HK-2 (cell line): ENCODE measurements at regions not wholly inside any gene's neighbourhood (a gene's known extent, or its start where the extent isn't known, plus 50 kb on each side); places are given as distances from the start of the nearest gene placed in this dataset.
"Not testable (repeated sequence)": the region's sequence is repeated elsewhere in the genome, so short reads cannot be mapped to it uniquely, and the experiment has no call there.

Source experiments
- DNase-seq: peaks from one replicate; pipeline ENCODE4 v3.0.0-alpha.2; 2018; ENCODE audit not compliant: unreplicated experiment

DNA sequence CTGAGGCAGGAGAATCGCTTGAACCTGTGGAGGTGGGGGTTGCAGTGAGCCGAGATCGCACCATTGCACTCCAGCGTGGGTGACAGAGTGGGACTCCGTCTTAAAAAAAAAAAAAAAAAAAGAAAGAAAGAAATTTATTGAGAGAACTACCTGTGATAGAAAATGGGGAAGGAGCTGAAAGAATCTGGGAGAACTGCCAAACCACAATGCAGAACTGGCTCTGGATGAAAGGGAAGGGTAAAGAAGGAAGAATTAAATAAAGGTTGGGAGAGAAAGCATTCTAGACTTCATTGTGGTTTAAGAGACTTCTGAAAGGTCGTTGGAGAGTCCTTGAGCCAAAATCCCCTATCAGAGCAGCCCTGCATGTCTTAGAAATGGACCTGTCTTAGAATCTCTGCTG lies 567.9 kb upstream of the HTR2C start:
- no peak for DNase-seq

DNA sequence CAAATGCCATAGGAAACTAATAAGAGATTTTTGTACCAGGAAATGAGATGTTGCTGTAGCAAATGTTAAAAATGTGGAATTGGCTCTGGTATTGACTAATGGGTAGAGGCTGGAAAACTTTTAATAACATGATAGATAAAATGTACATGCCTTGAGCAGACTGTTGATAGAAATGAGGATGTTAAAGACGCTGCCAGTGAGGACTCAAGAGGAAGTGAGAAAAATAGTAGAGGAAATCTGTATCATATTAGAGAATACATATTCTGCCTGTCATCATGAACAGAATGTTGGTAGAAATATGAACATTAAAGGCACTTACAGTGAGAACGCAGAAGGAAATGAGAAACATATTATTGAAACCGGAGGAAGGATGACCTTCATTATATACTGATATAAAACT lies 577.2 kb upstream of the HTR2C start:
- DNase-seq, result no peak

DNA sequence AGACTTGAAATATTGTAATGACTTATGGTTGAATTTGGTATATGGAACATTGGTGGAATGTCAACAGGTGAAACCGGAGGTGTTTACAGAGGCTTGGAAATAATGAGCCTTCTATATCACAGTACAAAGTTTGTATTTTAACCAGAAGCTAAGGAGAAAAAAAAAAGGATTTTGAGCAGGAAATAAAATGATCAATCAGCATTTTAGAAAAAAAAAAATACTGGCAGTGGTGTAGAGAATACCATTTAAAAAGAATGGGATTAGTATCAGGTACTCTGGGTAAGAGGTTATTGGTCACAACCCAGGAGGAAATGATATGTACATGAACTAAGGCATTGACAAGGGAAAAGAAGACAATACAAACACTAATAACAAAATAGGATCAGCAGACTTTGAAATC lies 587.1 kb upstream of the HTR2C start:
- no peak for DNase-seq

DNA sequence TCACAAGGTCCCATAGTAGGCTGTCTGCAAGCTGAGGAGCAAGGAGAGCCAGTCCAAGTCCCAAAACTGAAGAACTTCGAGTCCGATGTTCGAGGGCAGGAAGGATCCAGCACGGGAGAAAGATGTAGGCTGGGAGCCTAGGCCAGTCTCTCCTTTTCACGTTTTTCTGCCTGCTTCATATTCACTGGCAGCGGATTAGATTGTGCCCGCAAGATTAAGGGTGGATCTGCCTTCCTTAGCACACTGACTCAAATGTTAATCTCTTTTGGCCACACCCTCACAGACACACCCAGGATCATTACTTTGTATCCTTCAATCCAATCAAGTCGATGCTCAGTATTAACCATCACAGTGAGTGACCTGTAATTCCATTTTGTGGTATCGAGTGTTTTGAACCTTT lies 592.2 kb upstream of the HTR2C start:
- DNase-seq, result not testable (repeated sequence)

DNA sequence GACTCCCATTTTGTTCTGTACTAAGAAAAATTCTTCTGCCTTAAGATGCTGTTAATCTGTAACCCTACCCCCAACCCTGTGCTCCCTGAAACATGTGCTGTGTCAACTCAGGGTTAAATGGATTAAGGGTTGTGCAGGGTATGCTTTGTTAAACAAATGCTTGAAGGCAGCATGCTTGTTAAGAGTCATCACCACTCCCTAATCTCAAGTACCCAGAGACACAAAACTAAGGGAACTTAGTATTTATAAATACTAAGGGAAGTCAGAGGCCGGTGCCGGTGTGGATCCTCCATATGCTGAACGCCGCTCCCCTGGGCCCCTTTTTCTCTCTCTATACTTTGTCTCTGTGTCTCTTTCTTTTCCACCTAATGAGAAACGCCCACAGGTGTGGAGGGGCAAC lies 593.2 kb upstream of the HTR2C start:
- not testable (repeated sequence) for DNase-seq

DNA sequence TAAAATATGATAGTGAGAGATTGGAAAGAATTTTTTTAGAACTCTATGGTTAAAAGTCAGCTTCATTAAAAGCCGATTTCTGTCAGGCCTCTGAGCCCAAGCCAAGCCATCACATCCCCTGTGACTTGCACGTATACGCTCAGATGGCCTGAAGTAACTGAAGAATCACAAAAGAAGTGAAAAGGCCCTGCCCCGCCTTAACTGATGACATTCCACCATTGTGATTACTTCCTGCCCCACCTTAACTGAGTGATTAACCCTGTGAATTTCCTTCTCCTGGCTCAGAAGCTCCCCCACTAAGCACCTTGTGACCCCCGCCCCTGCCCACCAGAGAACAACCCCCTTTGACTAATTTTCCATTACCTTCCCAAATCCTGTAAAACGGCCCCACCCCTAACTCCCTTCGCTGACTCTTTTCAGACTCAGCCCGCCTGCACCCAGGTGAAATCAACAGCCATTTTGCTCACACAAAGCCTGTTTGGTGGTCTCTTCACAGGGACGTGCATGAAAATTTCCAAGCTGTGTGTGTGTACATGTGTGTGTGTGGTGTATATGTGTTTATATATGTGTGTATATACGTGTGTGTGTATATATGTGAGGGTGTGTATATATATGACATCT lies 595.5 kb upstream of the HTR2C start:
- DNase-seq, result not testable (repeated sequence)

DNA sequence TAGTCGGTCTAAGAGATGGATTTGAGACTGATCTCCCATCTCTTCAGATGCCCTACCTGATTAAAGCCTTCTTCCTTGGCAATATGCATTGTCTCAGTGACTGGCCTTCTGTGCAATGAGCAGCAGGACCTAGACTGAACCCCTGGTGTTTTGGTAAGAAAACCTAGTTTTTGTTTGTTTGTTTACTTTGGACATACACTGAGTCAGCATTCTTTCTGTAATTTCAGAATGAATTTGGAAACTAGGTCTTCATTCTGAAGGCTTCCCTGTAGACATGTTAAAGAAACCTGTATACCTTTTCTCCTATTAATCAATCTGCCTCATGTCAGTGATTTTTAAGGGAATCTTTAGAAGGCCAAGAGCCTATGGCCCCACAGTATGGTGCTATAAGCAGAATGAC lies 597.5 kb upstream of the HTR2C start:
- DNase-seq, result no peak

DNA sequence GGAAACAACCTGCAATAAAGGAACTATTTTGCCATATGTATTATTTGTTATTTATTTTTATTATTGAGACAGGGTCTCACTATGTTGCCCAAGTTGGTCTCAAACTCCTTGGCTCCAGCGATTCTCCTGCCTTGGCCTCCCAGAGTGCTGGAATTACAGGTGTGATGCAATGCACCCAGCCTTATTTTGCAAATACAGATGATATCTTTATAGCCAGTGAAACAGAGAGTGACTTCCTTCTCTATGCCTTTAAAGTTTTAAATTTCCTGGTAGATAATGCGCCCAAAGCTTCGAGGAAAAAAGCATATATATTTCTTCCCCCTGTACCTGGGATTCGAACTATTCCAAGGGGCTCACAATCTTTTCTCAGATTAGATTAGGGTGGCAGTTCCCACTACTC lies 601.1 kb upstream of the HTR2C start:
- no peak for DNase-seq

DNA sequence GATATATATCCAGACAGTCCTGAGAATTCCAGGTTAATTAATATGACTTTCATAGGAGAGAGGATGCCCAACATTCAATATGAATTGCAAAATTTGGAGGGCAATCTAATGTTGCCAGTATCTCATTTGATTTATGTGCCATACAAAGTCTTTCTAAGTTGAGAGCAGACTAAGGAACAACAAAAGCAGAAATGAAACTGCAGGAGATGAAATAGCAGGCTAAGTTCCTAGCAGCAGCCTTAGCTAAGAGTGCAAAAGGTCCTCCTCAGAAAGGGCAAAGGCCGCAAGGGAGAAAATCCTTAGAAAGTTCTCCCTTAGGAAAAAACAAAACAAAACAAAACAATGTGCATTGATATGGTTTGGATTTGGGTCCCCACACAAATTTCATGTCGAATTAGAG lies 602.9 kb upstream of the HTR2C start:
- DNase-seq, result no peak

DNA sequence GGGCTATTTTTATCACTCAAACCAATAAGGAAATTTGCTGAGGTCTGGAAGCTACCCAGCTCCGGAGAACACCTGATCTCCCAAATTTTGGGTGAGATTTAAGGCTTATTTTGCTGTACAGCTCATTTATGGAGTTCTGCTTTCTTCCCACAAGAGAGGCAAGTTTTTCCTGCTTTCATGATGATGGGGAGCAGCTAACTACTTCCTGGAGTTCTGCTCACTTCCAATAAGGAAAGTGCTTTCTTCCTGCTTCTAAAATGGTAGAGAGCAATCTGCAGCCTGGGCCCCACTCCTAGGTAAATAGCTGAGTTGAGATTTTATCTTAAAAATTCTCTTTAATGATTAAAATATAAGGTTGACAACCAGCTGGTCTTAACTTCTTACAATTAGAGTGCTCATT lies 606.0 kb upstream of the HTR2C start:
- DNase-seq, result no peak

DNA sequence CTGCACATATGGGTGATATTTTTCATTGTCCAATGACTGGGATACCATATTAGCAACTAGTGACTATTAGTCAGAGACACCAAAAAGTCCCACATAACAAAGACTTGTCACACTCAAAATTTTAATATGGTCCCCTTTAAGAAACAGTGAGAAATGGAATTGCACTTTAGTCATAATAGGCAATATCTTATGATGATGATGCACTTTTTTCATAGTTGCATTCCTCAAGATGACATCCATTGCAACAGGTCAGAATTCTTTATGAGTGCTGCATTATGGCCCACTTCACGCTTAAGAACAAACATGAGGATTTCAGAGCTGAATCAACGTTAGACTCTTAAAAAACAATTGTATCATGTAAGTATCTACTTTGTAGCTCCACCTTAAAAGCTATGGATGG lies 608.4 kb upstream of the HTR2C start:
- DNase-seq, result no peak

DNA sequence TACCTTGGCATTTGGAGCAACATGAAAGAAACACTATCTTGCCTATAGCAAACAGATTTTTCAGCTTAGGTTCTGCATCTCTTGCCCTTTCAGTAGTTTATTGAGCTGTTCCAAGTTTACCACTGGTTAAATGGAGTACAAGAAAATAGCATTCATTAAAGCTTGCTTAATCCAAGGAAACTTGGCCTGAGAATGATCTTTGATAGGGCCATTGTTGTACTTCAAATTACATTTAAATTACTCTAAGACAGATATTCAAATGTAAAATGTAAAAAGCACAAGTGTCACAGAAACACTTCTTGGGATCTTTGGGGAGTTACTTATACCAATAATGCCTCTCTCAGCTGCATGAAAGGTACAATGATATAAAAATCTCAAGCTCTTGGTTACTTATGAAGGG lies 609.0 kb upstream of the HTR2C start:
- DNase-seq, result no peak

DNA sequence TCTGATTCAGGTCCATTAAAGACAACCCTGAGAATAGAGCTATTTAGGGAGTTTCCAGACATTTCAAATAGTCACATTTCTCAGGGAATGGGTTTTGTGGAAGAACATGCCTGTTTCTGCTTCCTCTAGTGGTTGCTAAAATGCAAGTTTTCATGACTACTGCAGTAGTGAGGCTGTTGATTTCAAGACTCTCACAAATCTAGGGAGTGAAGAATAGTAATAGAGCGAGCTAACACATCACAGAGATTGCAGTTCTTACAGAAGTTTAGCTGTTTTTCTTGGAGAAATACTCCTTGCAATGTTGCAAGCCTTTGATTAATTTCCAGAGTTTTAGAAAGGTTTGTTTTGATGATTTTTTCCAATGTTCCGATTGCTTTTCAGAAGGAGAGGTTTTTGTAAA lies 610.2 kb upstream of the HTR2C start:
- DNase-seq, result no peak

DNA sequence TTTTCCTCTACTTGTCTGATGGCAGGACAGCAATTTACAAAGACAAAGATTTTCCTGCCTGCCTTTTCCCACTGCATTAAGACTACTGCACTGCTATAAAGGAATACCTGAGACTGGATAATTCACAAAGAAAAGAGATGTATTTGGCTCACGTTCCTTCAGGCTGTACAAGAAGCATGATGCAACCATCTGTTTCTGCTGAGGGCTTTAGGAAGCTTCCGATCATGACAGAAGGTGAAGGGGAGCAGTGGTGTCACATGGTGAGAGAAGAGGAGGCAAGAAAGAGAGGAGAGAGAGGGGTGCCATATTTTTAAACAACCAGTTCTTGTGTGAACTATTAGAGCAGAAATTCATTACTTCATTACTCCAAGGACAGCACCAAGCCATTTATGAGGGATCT lies 617.1 kb upstream of the HTR2C start:
- DNase-seq, result no peak

DNA sequence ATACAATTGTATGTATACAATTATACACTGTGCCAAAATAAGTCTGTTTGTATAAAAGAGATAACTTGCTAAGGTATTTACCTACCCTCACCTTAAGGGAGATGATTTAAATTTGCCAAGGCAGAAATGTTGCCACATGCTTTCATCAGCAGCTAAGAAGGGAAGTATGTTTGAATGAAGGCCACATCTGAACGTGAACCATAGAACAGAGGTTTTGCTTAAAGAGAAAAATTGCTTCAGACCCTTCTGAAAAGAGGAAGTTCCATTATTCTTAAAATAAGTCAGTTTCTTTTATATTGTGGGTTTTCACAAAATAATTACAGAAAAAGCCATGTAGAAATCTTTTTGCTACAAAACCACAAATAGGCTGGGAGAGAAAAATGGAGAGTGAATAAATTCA lies 621.5 kb upstream of the HTR2C start:
- no peak for DNase-seq

DNA sequence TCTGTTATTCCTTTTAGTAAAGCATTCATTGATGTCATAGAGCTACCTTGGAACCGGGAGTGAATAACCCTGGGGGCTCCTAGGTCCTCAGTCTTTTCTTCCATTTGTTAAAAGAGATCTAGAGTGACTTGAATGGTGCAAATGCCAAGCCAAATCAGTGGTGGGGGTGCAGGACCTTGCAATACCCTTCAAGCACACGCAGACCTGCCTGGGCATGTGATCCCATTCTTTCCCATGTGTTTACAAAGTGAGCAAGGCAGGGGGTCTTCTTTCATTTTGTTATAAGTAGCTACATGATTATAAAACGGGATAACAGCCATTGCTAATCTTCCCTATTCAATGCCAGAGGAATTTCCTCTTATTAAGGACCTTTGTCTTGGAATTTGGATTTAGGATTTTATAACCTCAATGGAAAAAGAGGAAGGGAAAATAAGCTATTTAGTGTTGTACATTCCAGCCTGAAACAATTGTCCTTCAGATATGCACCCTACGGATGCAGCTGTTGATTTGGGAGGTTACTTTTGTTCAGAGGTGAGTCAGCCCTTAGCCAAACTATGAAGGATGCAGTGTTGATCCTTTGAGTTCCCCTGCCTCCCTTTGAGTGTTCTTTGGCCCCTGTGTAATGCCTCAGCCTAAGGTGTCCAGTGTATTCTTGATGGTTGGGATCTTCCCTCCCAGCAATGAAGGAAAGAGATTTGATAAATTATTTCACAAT lies 623.8 kb upstream of the HTR2C start:
- no peak for DNase-seq

DNA sequence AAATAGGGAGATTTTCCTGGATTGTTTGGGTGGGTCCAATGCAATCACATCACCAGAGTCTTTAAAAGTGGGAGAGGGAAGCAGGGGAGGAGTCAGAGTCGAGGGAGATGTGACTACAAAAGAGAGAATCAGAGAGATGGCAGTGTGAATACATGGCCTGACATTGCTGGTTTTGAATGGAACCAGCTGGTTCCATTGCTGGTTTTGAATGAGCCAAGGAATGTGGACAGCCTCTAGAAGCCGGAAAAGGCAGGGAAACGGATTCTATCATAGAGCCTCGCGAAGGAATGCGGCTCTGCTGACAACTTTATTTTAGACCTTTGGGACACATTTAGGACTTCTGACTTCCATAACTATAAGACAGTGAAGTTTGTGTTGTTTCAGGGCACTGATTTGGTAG lies 627.0 kb upstream of the HTR2C start:
- no peak for DNase-seq

DNA sequence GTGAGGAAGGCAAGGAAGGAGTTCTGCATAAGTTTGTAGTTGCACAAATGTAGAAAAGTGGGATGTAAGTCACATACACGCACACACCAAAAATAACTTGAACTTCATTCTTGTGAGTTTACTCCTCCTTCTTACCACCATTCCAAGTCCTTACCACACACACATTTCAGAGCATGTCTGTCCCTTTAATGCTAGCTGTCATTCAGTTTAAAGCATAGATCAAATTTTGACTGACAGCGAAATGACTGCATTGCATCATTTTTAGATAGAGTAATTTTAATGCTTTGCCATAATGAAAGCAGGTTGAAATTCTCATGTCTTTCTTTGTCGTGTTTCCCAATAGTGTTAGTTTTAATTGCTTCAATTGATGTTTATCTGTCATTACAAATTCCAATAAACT lies 629.6 kb upstream of the HTR2C start:
- DNase-seq, result no peak

DNA sequence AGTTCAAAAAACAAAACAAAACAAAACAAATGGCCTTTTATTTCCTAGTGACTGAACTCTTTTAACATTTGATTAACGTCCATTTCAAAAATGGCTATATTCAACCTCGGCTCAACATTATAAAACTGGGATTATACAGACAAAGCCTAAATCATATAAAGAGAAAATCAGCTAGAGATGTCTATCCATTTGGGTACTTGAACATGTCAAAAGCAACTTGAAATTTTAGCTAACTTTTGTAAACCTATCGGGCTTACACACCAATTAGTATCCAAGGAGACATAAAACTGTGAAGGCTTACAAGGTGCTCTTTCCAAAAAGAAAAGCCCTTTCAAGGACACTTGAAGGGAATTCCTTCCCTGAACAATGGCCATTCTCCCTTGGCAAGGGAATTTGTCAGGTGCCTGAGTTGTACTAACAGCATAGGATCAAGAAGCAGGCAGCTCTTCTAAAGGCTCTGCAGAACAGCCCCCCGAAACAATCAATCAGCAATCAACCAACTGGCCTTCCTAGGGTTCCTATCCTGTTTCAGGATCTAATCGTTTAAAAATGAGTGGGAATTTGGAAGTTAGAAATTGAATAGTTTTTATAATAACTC lies 633.7 kb upstream of the HTR2C start:
- DNase-seq, result no peak

DNA sequence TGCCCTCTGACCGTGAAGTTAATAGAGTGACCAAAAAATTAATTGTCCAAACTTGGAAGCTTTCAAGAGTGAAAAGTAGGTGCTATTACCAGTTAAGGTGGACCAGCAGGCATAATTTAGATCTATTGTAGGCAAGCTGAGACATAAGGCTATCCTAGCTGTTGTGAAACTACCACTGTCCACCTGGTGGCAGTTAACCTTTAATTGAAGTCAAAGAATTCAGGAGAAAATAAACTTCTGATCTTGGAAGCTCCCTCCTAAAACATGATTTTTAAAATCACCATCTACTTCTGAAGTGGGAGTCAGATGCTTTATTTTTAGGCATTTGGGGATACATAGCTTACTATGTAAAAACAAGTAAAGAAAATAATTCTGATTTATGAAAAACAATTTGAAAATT lies 636.3 kb upstream of the HTR2C start:
- DNase-seq, result no peak

DNA sequence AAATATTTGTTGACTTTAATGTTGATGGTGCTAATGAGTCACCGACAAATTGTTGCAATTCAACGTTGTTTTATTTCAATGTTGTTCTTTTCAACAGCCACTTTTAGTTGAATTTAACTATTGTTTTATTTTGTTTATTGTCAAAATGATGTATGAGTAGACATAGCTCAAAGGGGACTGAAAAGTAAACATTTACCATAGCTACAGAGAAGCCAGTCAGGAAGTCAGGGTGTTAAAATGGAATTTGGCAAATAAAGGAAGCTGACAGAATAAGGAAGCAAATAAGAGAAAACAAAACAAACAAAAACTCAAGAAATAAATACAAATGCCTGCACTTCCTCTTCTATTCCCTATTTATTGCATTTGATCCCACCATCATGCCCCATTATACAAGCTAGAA lies 648.4 kb upstream of the HTR2C start:
- DNase-seq, result no peak

DNA sequence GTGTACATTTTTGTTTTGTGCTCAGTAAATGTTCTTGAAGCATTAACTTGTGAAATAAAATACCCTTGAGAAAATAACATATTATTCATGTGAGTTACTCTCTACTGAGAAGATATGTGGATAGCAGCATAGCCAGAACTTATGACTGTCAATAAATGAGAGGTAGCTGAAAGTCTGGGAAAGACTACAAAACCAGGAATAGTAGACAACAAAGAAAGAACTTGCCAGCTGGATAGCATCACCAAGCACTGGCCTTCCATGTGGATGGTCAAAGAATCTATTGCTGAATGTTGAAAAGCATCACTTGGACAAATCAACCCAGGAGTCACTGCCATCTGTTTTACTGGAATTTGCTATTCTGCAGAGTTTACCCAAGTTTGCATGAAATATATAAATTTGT lies 650.0 kb upstream of the HTR2C start:
- DNase-seq, result no peak

DNA sequence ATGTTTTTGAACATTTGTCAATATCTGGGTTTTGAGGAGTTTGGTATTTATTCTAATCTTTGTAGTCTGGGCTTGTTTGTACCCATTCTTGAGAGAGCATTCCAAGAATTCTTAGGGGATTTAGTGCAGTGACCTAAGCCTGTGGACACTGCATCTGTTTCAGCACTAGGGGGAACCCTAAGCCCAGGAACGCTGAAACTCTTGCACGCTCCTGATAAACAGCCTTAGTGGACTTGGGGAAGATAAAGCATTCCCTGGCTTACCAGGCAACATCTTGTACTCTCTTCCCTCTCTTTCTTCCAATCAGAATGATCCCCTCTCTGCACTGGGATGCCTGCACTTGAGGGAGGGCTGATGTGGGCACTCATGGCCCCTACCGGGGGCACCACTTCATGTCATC lies 654.9 kb upstream of the HTR2C start:
- DNase-seq, result peak; percentile 24

DNA sequence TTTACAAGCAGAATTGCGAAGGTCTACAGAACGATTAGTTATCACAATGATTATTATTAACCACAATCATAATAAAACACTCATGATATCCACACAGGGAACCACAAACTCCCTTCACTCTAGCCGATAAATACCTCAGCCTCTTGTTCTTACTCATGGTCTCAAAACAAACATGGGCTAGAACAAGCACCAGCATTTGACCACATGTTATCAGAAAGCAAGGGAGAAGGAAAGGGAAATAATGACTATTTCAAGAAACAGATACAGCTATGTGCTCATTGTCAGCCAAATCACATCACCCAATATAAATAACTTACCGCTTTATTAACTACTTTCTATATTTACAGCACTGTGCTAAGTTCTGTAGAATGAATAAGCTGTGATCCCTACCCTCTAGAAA lies 663.2 kb upstream of the HTR2C start:
- no peak for DNase-seq
